Right cardiac atrium (tissue), 5 donors: ENCODE measurements at regions not wholly inside any gene's neighbourhood (a gene's known extent, or its start where the extent isn't known, plus 50 kb on each side); places are given as distances from the start of the nearest gene placed in this dataset.
"Not testable (repeated sequence)": the region's sequence is repeated elsewhere in the genome, so short reads cannot be mapped to it uniquely, and the experiment has no call there.

Source experiments
- ATAC-seq, 2 donors: fragments of 200-7000 bp; cut with Tn5 transposase; one replicate each; pipeline versions ENCODE4 v1.8.0 to v1.9.1; 2020; ENCODE audit warnings: moderate library complexity in 2 of 2, mild to moderate bottlenecking in 1 of 2
- DNase-seq, 3 donors: peaks; one replicate each; pipeline ENCODE4 v3.0.0-alpha.2; 2020
- H3K27ac ChIP-seq: one replicate; pipeline ENCODE4 v1.5.1; 2013; ENCODE audit warnings: mild to moderate bottlenecking, low read length, control low read depth, moderate library complexity
- H3K27me3 ChIP-seq: one replicate; pipeline ENCODE4 v1.6.1; 2013; ENCODE audit not compliant: control insufficient read depth, insufficient read depth
- H3K4me1 ChIP-seq: one replicate; pipeline ENCODE4 v1.6.1; 2013; ENCODE audit warnings: low read length; ENCODE audit not compliant: control insufficient read depth, insufficient read depth
- H3K4me3 ChIP-seq: one replicate; pipeline ENCODE4 v1.5.1; 2013; ENCODE audit warnings: low read length, control low read depth
- H3K9me3 ChIP-seq: one replicate; pipeline ENCODE4 v1.6.1; 2013; ENCODE audit warnings: low read length; ENCODE audit not compliant: control insufficient read depth
- WGBS: extraction: QIAGEN DNeasy Blood & Tissue Kit; methylation state at CpG from one replicate; pipeline ENCODE4 v1.1.7; 2013; 5-methylcytosine and 5-hydroxymethylcytosine counted together
- intact Hi-C, 4 donors: fragments of 100-400 bp; cut with DNase I; formaldehyde crosslinking; loops; one replicate each; pipeline versions ENCODE4 v1.11.0 to v1.14.0; 2022 to 2023
- donor health status: healthy with polysubstance abuse.
- donor health status: DM: no; HTN: yes; CAD: no.
- donor health status: DM: no; HTN: no; CAD: no.
- donor health status: DM: no; HTN: yes; CAD: no; lungs with severe emphysema.
- donor health status: DM: yes; HTN: yes; CAD: no.

- Histone ChIP-seq H3K4me1 (no peaks in the 10 kb centered on the region), H3K4me3 (no peak overlapping the region), H3K27ac (no peak overlapping the region), H3K9me3 (no peaks in the 10 kb centered on the region), H3K27me3 (no peaks in the 10 kb centered on the region)
- intact Hi-C loops, result no loop called here
- DNase-seq (peak in 2 of 3 donors; percentile 28 to 62), ATAC-seq (peak in 1 of 2 donors; percentile 88)
- 80% methylated on average over 7 of the region's 7 CpGs for WGBS
These were observed 247.6 kb upstream of the PROK2 start for GRCh38 chr3:72032441-72033135.

- intact Hi-C loops, result no loop called here
- WGBS, result 71% methylated on average over 3 of the region's 3 CpGs
- H3K27me3 ChIP-seq, result no peaks in the 10 kb centered on the region
- H3K9me3 ChIP-seq, result no peaks in the 10 kb centered on the region
- DNase-seq, result peak in 2 of 3 donors; percentile 12 to 42
- no peak overlapping the region for H3K27ac ChIP-seq
- no peak overlapping the region for H3K4me3 ChIP-seq
- no peaks in the 10 kb centered on the region for H3K4me1 ChIP-seq
- ATAC-seq, result peak; percentile 33 to 70
These were observed 246.6 kb upstream of the PROK2 start for GRCh38 chr3:72031581-72031980.

GRCh38 chr3:72030296-72030695, 245.3 kb upstream of the PROK2 start:
- intact Hi-C loops, ATAC-seq: not testable (repeated sequence)
- WGBS, result 94% methylated on average over 7 of the region's 7 CpGs

GRCh38 chr3:72028726-72029125, 243.8 kb upstream of the PROK2 start:
- H3K4me3 ChIP-seq, intact Hi-C loops, H3K27me3 ChIP-seq, H3K9me3 ChIP-seq, H3K27ac ChIP-seq, H3K4me1 ChIP-seq, ATAC-seq, DNase-seq: not testable (repeated sequence)
- WGBS, result 68% methylated on average over 8 of the region's 8 CpGs

More at GRCh38 chr3:72030296-72030695, 245.3 kb upstream of the PROK2 start:
- DNase-seq, H3K27me3 ChIP-seq, H3K27ac ChIP-seq, H3K4me1 ChIP-seq, H3K4me3 ChIP-seq, H3K9me3 ChIP-seq: not testable (repeated sequence)

- H3K27me3 ChIP-seq, H3K4me3 ChIP-seq, H3K4me1 ChIP-seq, intact Hi-C loops, H3K27ac ChIP-seq, H3K9me3 ChIP-seq, DNase-seq, ATAC-seq: not testable (repeated sequence)
- 98% methylated on average over 7 of the region's 8 CpGs for WGBS
These were observed 243.4 kb upstream of the PROK2 start for GRCh38 chr3:72028307-72028706.

- ATAC-seq, H3K27me3 ChIP-seq, intact Hi-C loops: not testable (repeated sequence)
These were observed 242.8 kb upstream of the PROK2 start for GRCh38 chr3:72027728-72028127.

GRCh38 chr3:72022027-72022426, 237.1 kb upstream of the PROK2 start:
- 93% methylated on average over 5 of the region's 5 CpGs for WGBS
- ATAC-seq, result no peak
- Histone ChIP-seq H3K27ac (no peak overlapping the region), H3K9me3 (no peaks in the 10 kb centered on the region), H3K4me1 (peaks cover 5% of the 10 kb centered on the region), H3K4me3 (no peak overlapping the region), H3K27me3 (no peaks in the 10 kb centered on the region)
- intact Hi-C loops, result no loop called here
- DNase-seq, result no peak

More at GRCh38 chr3:72027728-72028127, 242.8 kb upstream of the PROK2 start:
- 71% methylated on average over 2 of the region's 2 CpGs for WGBS
- H3K4me1 ChIP-seq, DNase-seq, H3K27ac ChIP-seq, H3K4me3 ChIP-seq, H3K9me3 ChIP-seq: not testable (repeated sequence)

- no peak overlapping the region for H3K4me3 ChIP-seq
- no peak for DNase-seq
- H3K27me3 ChIP-seq, result no peaks in the 10 kb centered on the region
- intact Hi-C loops, result no loop called here
- no peak overlapping the region for H3K27ac ChIP-seq
- 99% methylated on average over 1 of the region's 1 CpG for WGBS
- H3K9me3 ChIP-seq, result no peaks in the 10 kb centered on the region
- ATAC-seq, result no peak
- peaks cover 5% of the 10 kb centered on the region for H3K4me1 ChIP-seq
These were observed 236.6 kb upstream of the PROK2 start for GRCh38 chr3:72021531-72021930.

GRCh38 chr3:72018343-72018984, 233.5 kb upstream of the PROK2 start:
- no peak overlapping the region for H3K4me3 ChIP-seq
- ATAC-seq (peak; percentile 37 to 74), DNase-seq (peak; percentile 25 to 61 (median 55))
- H3K4me1 ChIP-seq, result peaks cover 5% of the 10 kb centered on the region
- no peak overlapping the region for H3K27ac ChIP-seq
- intact Hi-C loops, result no loop called here
- H3K9me3 ChIP-seq, result no peaks in the 10 kb centered on the region
- 81% methylated on average over 5 of the region's 5 CpGs for WGBS
- no peaks in the 10 kb centered on the region for H3K27me3 ChIP-seq

- ATAC-seq, result no peak
- H3K27me3 ChIP-seq, result no peaks in the 10 kb centered on the region
- no peak for DNase-seq
- H3K9me3 ChIP-seq, result no peaks in the 10 kb centered on the region
- intact Hi-C loops, result no loop called here
- peaks cover 5% of the 10 kb centered on the region for H3K4me1 ChIP-seq
- H3K27ac ChIP-seq, result no peak overlapping the region
- WGBS, result 51% methylated on average over 1 of the region's 1 CpG
- H3K4me3 ChIP-seq, result no peak overlapping the region
These were observed 233.0 kb upstream of the PROK2 start for GRCh38 chr3:72017935-72018334.

- Histone ChIP-seq H3K9me3 (no peaks in the 10 kb centered on the region), H3K4me3 (no peak overlapping the region), H3K27me3 (no peaks in the 10 kb centered on the region), H3K4me1 (peaks cover 5% of the 10 kb centered on the region), H3K27ac (no peak overlapping the region)
- 85% methylated on average over 1 of the region's 1 CpG for WGBS
- intact Hi-C loops, result no loop called here
- ATAC-seq, result no peak
- no peak for DNase-seq
These were observed 232.4 kb upstream of the PROK2 start for GRCh38 chr3:72017311-72017710.
